Colon (tissue), 2 donors: ENCODE measurements at regions not wholly inside any gene's neighbourhood (a gene's known extent, or its start where the extent isn't known, plus 50 kb on each side); places are given as distances from the start of the nearest gene placed in this dataset.

Experiments
- FAIRE-seq: peaks from 2 replicates; lab custom pipeline; 2012; peaks lifted over from hg19 to GRCh38; lab: Jason Lieb, UNC
- donor health status: control.
- donor health status: control.

DNA sequence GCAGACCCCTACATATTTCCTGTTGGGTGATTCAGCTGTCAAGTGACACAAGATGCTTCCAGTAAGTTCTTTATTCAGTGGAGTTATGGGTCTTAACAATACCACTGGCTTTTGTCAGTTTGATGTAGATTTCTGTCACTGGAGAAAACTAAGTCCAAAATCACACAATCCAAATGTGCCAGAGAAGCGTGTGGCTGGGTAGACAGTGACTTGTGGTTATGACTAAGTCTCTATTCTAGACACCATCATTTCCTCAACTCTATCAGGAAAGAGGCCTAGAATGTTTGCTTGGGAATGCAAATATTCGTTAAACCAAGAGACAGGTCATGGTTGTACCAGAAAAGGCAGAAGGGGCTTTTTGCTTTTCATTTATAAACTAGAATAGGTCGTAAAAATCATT, 54.4 kb upstream of the HS3ST1 start:
- no peak for FAIRE-seq

DNA sequence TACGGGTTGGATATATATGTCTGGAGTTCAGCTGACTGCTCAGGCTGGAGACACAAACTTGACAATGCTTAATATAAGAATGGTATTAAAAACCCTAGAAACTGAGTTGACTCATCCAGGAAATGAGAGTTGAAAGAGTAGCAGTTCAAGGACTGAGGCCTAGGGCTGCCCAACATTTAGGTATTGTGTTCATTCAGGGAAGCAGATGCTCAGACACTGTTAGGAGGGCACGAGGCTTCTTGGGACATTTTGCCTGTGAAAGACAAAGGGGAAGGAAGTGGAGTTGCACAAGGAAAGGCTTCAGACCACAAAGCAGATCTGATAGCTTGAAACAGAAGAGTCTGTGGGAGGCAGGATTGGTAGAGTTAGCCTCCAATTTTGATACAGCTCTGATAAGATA, 52.0 kb upstream of the HS3ST1 start:
- FAIRE-seq, result no peak
